Activated naive CD8-positive, alpha-beta T cell treated with anti-CD3 and anti-CD28 coated beads, Interleukin-2, amount 50 U/mL, for 24 hours (primary cell): ENCODE measurements at regions not wholly inside any gene's neighbourhood (a gene's known extent, or its start where the extent isn't known, plus 50 kb on each side); places are given as distances from the start of the nearest gene placed in this dataset.

Experiments used
- ATAC-seq: fragments of 150-1000 bp; cut with Tn5 transposase; one replicate; pipeline ENCODE4 v1.10.0; 2021
- DNase-seq: peaks from one replicate; pipeline ENCODE4 v3.0.0; 2021
- H3K27ac Mint-ChIP-seq: one replicate; pipeline ENCODE4 v1.8.0; 2021; ENCODE audit warnings: mild to moderate bottlenecking, mixed read lengths
- H3K27me3 Mint-ChIP-seq: one replicate; pipeline ENCODE4 v1.8.0; 2021; ENCODE audit warnings: mixed read lengths
- H3K36me3 Mint-ChIP-seq: one replicate; pipeline ENCODE4 v1.8.0; 2021; ENCODE audit warnings: low read depth, mixed read lengths
- H3K4me1 Mint-ChIP-seq: one replicate; pipeline ENCODE4 v1.8.0; 2021; ENCODE audit warnings: mixed read lengths
- H3K4me3 Mint-ChIP-seq: one replicate; pipeline ENCODE4 v1.8.0; 2021; ENCODE audit warnings: mild to moderate bottlenecking, moderate library complexity, mixed read lengths
- H3K9me3 Mint-ChIP-seq: one replicate; pipeline ENCODE4 v1.8.0; 2021; ENCODE audit warnings: mixed read lengths

DNA sequence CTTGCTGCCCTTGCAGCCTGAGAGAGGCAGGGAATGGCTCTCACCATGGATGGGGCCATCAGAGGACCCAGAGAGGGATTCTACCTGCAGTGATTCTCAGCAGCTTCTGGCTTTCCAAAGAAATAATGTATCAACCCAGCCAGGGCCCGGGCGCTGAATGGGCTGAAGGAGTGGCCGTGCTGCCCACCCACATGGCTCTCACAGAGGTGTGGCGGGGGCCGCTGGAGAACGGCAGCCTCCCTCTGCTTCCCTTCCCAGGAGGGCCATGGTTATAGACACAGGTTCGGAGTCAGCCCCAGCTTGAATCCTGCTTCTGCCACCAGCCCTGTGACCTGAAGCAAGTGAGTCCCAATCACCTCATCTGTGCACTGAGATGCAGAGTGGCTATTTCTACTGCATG lies 82.7 kb downstream of the THAP12 start:
- DNase-seq, result no peak
- Mint-ChIP-seq H3K9me3 (no peaks in the 10 kb centered on the region), H3K27ac (no peak overlapping the region), H3K4me1 (peaks cover 4% of the 10 kb centered on the region), H3K4me3 (no peak overlapping the region), H3K27me3 (no peaks in the 10 kb centered on the region), H3K36me3 (no peaks in the 10 kb centered on the region)
- ATAC-seq, result no peak

DNA sequence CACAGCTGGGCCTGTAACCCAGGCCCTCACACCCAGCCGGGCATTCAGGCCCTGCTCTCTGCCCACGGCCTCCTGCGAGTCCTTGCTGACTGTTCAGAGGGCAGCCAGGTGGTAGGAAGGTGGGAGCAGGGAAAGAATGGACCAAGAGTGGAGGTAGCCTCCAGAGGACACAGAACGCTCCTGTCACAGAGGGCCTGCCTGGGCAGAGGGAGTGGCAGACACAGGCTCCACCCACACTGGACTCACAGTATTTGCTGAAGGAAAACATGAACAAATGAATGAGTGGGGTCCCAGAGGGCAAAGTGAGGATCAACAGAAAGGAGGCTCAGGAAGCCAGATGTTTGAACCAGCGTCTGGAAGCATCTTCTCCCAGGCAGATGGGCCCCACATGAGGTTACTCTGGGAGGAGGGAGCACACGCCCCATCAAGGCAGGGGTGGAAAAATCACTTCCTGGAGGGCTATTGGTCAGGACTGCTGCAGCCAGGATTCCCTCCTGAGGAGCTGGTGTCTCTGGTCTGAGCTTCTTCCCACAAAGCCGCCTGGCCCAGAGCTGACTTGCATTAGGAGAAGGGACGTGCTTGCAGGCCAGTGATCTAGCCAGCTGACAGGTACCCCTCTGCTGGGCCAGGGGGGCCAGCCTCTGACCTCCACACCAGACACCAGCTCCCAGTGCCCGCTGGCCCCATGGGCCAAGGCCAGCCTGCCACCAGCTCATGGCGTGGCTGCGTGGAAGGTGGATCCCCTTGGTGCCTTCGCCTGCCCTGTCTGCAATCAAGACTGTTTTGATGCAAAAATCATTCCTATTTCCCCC lies 84.0 kb downstream of the THAP12 start:
- no peak for ATAC-seq
- peaks cover 13% of the 10 kb centered on the region for H3K4me1 Mint-ChIP-seq
- no peaks in the 10 kb centered on the region for H3K36me3 Mint-ChIP-seq
- H3K27me3 Mint-ChIP-seq, result no peaks in the 10 kb centered on the region
- DNase-seq, result no peak
- H3K9me3 Mint-ChIP-seq, result no peaks in the 10 kb centered on the region
- no peak overlapping the region for H3K27ac Mint-ChIP-seq
- H3K4me3 Mint-ChIP-seq, result no peak overlapping the region

DNA sequence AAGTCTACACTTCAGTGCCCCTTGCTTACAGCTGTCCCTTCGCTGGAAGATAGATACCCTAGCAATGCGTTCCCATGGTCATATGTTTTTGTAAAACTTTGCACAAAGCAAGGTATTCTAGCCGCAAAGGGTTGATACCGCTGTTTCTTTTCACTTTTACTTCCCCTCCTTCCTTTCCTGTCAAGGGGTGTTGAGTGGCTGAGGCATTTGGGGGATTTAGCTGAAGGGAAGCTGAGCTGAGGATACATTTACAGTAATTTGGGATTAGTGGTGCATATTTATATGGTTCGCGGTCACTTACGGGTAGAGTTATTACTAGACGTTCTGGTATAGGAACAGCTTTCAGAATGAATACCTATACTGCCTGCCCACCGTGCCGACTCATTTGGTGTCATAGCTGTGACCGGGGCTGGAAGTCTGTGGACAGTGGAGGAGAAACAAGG lies 86.9 kb upstream of the WNT11 start:
- H3K36me3 Mint-ChIP-seq, result no peaks in the 10 kb centered on the region
- peak; percentile 29 for DNase-seq
- H3K4me3 Mint-ChIP-seq, result no peak overlapping the region
- H3K9me3 Mint-ChIP-seq, result no peaks in the 10 kb centered on the region
- peaks cover 20% of the 10 kb centered on the region for H3K4me1 Mint-ChIP-seq
- H3K27ac Mint-ChIP-seq, result no peak overlapping the region
- peak; percentile 80 for ATAC-seq
- H3K27me3 Mint-ChIP-seq, result no peaks in the 10 kb centered on the region

DNA sequence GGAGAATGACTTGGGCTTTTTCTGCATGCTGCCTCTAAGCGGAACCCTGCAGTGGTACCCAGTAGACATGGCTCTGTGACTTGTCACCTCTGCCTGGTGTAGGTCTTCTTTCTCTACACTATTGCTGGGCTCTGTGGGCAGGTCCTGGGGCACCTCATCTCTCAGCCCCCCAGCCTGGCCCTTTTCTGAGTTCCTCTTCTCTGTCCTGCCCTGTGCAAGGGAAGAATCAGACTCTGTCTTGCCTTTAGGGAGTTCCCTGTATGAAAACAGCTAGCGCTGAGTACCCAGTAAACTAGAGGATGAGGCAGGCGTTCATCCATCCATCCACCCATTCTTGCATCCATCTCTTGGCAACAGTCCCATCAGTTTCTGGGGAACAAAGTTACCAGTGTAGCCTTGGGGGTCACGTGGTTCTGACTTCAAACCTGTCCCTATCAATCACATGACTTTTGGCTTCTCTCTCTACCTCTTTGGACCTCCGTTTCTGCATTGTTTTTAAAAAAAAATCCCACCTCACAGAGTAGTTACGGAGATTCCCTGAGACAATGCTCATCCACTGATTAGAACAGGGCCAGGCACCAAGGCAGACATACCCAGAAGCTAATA lies 86.4 kb upstream of the WNT11 start:
- Mint-ChIP-seq H3K9me3 (no peaks in the 10 kb centered on the region), H3K27ac (no peak overlapping the region), H3K27me3 (no peaks in the 10 kb centered on the region), H3K4me1 (peaks cover 25% of the 10 kb centered on the region), H3K4me3 (no peak overlapping the region), H3K36me3 (no peaks in the 10 kb centered on the region)
- ATAC-seq (no peak), DNase-seq (no peak)

DNA sequence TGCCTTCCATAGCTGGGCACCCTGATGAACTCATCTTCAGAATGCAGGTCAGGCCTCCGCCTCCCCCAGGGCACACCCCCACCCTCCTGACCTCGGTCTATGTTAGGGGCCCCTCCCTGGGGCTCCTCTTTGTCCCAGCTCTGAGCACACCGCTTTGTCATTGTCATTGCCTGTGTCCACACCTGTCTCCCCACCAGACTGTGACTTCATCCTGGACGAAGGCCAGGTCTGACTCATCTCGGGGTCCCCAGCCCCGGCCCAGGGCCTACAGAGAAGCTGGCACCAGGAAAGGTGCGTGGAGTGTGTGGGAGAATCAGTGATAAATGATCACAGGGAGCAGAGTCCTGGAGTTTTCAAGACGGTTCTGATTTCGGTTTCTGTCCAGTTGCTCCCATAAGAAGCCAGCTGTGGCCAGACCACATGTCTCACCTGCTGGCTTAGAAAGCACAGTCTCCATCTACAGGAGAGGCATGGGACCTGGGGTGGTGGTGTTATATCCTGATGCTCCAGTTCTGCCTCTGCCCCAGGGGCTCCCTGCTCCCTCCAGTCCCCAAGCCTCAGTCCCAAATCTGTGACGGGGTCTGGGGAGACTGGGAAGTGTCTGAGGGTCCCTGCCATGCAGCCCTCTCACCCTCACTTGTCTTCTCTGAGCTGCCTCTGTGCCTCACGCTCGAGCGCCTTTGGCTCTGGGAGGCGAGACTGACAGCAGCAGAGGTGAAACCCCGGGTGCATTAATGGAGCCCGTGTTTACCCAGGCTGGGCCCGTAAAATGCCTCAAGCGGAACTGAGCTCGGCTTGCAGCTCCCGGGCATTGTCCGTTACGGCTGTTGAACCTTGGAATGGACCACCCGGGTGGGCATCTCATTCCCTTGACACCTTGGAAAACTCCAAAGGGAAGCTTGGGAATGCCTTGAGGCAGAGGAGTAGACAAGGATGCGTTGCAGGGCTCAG lies 85.5 kb upstream of the WNT11 start:
- no peak for ATAC-seq
- peaks cover 34% of the 10 kb centered on the region for H3K4me1 Mint-ChIP-seq
- H3K9me3 Mint-ChIP-seq, result no peaks in the 10 kb centered on the region
- no peak overlapping the region for H3K4me3 Mint-ChIP-seq
- no peaks in the 10 kb centered on the region for H3K27me3 Mint-ChIP-seq
- no peaks in the 10 kb centered on the region for H3K36me3 Mint-ChIP-seq
- DNase-seq, result no peak
- H3K27ac Mint-ChIP-seq, result no peak overlapping the region

DNA sequence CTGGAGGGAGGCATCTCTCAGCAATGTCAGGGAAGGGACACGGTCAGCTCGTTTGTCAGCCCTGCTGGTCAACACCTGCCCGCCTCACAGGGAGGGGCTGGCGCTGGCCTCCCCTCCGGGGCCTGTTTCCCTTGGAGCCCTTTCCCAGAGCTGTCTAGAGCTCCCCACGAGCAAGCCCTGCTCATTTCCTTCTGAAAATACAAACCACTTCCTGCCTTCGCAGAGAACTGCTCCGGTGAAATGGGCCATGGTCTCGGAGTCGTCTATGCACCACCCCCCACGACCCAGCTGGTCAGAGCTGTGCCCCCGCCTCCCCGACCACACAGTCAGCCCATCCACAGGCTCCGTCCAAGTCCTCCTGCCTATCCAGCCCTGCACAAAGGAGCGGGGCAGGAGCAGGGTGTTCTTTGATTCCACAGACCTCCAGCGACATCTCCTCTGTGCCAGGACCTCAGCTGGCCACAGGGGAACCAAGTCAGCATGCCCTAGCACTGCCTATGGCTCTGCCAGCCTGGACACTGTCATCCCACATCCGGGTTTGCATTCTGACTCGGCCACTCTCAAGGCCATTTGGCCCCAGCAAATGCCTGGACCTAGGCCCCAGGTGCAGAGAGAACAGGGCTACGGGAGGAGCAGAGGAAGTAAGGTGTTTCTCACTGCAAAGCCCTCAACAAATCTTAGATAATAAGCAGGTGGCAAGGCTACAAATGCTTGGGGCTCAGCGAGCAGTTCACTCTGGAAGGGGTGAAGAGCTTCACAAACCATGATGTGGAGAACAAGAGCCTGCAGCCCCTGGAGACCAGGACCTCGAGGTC lies 82.1 kb upstream of the WNT11 start:
- DNase-seq (peak; percentile 15), ATAC-seq (no peak)
- Mint-ChIP-seq H3K4me1 (peaks cover 31% of the 10 kb centered on the region), H3K27ac (peak overlapping the region; percentile 65), H3K4me3 (no peak overlapping the region), H3K27me3 (no peaks in the 10 kb centered on the region), H3K9me3 (no peaks in the 10 kb centered on the region), H3K36me3 (no peaks in the 10 kb centered on the region)

DNA sequence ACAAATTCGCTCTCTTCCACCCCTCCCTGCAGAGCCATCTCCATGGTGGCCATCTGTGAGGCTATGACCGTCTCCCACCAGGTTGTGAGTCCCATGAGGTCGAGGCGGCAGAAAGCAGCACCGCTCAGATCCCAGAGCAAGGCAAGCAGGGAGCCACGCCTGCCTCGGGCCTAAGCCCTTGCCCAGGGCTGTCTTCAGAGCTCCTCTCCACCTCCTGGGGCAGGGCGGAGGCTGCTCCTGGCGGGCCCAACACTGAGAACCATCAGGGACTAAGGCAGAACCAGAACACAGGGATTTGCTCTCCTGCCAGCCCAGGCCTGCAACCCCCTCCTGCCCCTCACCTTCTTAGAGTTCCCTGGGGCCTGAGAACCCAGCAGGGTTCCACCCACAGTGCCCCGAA lies 80.9 kb upstream of the WNT11 start:
- Mint-ChIP-seq H3K27ac (no peak overlapping the region), H3K9me3 (no peaks in the 10 kb centered on the region), H3K36me3 (no peaks in the 10 kb centered on the region), H3K27me3 (no peaks in the 10 kb centered on the region), H3K4me3 (no peak overlapping the region), H3K4me1 (peaks cover 22% of the 10 kb centered on the region)
- ATAC-seq, result no peak
- no peak for DNase-seq

DNA sequence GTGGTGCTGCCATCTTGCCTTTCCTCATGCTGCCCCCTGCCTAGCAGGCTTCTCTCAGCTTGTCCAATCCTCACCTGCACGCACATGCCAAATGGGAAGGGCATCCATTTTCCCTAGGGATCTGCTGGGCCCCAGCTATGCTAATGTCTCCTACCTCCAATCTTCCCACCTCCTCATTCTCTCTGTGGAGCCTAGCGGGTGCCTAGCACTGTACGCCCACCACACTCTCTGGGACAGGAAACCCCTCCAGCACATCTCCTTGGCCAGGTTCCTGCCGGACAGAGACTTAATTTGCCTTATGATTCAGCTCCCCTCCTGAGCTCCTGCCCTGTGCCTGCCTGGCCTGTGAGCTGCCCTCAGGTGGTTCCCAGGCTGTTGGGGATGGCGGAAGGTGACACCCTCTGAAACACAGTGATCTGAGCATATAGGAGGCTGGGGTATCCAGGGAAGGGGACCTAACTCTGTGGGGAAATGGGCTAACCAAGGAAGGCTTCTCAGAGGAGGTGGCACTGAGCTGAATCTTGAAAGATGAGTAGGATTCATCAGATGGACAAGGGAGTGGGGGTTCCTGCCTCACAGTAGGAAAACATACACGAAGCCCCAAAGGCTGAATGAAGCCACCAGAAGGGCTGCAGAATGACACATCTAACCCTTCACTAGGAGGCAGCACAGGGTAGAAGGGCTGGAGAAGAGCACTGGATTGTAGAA lies 79.2 kb upstream of the WNT11 start:
- Mint-ChIP-seq H3K9me3 (no peaks in the 10 kb centered on the region), H3K27me3 (no peaks in the 10 kb centered on the region), H3K36me3 (no peaks in the 10 kb centered on the region), H3K4me1 (peaks cover 20% of the 10 kb centered on the region), H3K4me3 (no peak overlapping the region), H3K27ac (no peak overlapping the region)
- no peak for DNase-seq
- no peak for ATAC-seq

DNA sequence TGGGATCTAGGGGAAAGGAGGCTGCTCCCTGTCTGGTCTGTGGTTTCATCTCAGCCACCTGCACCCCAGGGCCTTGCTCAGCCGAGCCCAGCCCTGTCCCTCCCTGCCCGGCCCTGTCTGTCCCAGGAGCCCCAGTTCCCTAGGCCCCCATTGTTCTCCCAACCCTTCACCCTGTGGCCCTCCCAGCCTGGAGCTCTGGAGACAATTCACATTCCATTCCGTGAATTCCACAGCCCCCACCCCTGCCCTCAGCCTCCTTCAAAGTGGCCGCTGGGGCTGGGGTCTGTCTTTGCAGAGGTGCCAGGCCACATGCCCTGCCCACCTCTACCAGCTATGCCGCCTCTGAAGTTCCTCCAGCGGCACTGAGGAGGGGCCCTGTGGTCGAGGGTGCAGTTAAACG lies 77.9 kb upstream of the WNT11 start:
- no peak overlapping the region for H3K27ac Mint-ChIP-seq
- no peaks in the 10 kb centered on the region for H3K9me3 Mint-ChIP-seq

DNA sequence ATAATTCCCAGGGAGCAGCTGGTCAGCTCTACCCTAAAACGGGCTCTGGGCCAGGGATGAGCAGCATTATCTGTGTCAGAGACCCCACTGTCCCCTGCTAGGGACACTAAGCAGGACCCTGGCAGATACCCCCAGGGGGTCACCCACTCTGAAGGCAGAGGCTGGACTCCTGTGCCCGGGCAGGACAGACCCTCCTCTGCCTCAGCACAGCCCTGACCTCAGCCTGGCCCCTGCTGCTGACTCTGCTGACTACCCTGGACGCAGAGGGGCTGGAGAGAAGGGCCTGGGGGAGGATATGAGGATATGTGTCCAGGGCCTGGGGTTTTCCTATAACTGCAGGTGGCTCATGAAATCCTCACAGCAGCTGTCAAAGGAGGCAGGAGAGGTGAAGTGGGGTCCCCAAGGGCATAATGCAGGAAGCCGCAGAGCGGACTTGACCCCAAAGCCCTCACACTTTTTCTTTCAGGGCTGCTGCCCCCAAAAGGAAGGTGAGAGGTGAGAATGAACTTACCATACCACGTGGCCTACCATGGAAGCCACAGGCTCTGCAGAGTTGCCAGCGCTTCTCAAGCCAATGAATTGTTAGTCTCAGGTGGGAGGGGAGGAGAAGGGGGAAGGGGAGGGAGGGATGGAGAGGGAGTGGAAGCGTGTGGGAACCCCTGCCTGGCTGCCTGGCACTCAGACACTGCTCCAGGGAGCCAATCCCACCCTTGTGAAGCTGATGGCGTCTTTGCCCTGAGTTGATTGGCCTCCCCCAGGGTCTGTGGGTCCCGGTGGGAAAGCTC lies 76.7 kb upstream of the WNT11 start:
- Mint-ChIP-seq H3K36me3 (no peaks in the 10 kb centered on the region), H3K27me3 (no peaks in the 10 kb centered on the region), H3K4me1 (peaks cover 13% of the 10 kb centered on the region), H3K27ac (no peak overlapping the region), H3K9me3 (no peaks in the 10 kb centered on the region), H3K4me3 (no peak overlapping the region)
- DNase-seq (no peak), ATAC-seq (no peak)

More for the DNA sequence above, 77.9 kb upstream of the WNT11 start:
- no peak for ATAC-seq
- Mint-ChIP-seq H3K27me3 (no peaks in the 10 kb centered on the region), H3K4me3 (no peak overlapping the region), H3K4me1 (peaks cover 20% of the 10 kb centered on the region), H3K36me3 (no peaks in the 10 kb centered on the region)
- DNase-seq, result no peak

DNA sequence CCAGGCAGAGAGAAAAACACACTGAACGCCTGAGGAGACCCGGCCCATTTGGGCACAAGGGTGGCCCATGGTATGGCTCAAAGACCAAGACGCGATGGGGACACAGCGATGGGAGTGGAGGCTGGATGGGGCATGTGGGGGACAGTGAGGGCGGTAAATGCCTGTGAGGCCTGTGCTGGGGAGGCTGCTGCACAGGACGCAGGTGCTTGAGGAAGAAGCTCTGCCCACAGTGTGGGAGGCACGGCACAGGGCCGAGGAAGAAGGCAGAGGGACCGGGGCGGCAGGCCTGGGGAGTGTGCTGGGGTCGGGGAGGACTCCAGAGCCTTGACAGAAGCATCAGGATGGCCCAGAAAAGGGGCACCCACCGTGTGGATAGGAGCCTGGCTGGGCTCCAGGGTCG lies 75.9 kb upstream of the WNT11 start:
- H3K9me3 Mint-ChIP-seq, result no peaks in the 10 kb centered on the region
- no peaks in the 10 kb centered on the region for H3K27me3 Mint-ChIP-seq
- H3K4me3 Mint-ChIP-seq, result no peak overlapping the region
- DNase-seq (no peak), ATAC-seq (no peak)
- H3K36me3 Mint-ChIP-seq, result no peaks in the 10 kb centered on the region
- no peak overlapping the region for H3K27ac Mint-ChIP-seq
- H3K4me1 Mint-ChIP-seq, result peaks cover 5% of the 10 kb centered on the region

DNA sequence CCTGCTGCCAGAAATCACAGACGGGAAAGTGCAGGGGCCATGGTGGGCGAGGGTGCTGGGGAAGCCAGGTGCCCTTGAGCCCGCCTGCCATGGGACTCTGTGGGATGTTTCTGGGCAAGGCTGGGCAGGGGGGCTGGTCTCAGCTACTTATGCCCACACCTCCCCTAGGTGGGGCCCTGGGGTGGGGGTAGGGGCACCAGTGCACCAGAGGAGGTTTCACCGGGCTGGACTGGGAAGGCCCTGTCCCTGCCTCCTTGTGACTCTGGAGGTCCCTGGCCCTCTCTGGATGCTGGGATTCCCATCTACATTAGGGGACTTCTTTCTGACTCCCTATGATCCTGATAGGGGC lies 75.2 kb upstream of the WNT11 start:
- ATAC-seq (no peak), DNase-seq (no peak)
- H3K36me3 Mint-ChIP-seq, result no peaks in the 10 kb centered on the region
- no peaks in the 10 kb centered on the region for H3K27me3 Mint-ChIP-seq
- H3K9me3 Mint-ChIP-seq, result no peaks in the 10 kb centered on the region
- no peak overlapping the region for H3K27ac Mint-ChIP-seq
- H3K4me3 Mint-ChIP-seq, result no peak overlapping the region
- peaks cover 1% of the 10 kb centered on the region for H3K4me1 Mint-ChIP-seq

DNA sequence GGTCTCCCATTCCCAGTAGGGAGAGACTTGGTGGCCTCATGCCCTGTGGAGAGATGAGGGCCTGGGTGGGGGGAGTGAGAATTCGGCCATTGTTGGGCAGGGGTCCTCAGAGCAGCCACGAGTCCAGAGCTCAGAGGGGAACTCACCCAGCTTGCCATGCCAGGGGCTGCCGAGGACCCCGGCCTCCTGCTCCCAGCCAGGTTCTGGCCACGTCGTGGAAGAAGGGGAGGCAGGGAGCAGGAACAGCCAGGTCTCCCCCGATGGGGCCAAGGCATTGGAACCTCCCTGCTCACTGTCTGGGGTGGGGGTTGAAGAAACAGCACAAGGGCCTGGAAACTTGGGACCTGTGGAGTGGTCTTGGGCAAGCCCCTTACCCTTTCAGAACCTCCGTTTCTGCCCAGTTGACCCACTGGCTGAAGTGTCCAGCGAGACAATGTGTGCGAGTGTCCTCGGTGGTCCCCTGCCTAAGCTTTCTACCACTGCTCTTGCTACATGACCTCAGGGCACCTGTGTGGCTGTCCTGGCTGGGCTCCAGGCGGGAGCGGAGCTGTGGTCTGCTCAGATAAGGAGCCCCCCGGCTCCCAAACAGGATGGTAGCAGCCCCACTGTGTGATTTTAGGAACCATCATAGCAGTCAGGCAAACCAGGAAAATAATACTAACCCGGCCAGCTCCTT lies 74.7 kb upstream of the WNT11 start:
- ATAC-seq (no peak), DNase-seq (no peak)
- Mint-ChIP-seq H3K4me1 (peaks cover 1% of the 10 kb centered on the region), H3K4me3 (no peak overlapping the region), H3K9me3 (no peaks in the 10 kb centered on the region), H3K36me3 (no peaks in the 10 kb centered on the region), H3K27ac (no peak overlapping the region), H3K27me3 (no peaks in the 10 kb centered on the region)
